ENCODE measurements at regions not wholly inside any gene's neighbourhood (a gene's known extent, or its start where the extent isn't known, plus 50 kb on each side); places are given as distances from the start of the nearest gene placed in this dataset.
"Not testable (repeated sequence)": the region's sequence is repeated elsewhere in the genome, so short reads cannot be mapped to it uniquely, and the experiment has no call there.

DNA sequence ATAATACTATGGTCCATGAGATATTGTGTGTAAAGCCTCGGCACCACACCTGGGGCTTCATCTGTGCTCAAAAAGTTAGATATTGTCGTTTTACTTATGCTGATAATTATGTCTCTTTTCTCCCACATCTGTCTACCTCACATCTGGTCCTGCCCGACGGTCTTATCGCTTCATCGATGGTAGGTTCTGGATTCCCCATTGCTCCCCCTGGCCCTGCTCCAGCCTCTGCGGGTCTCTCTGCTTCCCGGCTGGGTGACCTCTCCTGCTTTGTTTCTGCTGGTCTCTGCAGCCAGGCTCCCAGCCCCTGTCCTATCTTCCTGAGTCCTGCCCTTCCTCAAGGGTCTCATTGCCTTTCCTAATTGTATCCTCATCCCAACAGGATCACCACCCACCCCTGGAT is 294.2 kb downstream of the NDUFA10 start:
- Mint-ChIP-seq H3K27ac (no peak overlapping the region), H3K4me1 (no peaks in the 10 kb centered on the region), H3K9me3 (no peaks in the 10 kb centered on the region), H3K36me3 (no peaks in the 10 kb centered on the region), H3K27me3 (ENCODE audit: low read depth in 2 of 2) (peaks cover 5 to 6% of the 10 kb centered on the region in 2 donors), H3K4me3 (no peak overlapping the region)
- intact Hi-C loops (cut with micrococcal nuclease): no loop called here
- ATAC-seq (no peak), DNase-seq (no peak)
- TF ChIP-seq, protein P1, sequence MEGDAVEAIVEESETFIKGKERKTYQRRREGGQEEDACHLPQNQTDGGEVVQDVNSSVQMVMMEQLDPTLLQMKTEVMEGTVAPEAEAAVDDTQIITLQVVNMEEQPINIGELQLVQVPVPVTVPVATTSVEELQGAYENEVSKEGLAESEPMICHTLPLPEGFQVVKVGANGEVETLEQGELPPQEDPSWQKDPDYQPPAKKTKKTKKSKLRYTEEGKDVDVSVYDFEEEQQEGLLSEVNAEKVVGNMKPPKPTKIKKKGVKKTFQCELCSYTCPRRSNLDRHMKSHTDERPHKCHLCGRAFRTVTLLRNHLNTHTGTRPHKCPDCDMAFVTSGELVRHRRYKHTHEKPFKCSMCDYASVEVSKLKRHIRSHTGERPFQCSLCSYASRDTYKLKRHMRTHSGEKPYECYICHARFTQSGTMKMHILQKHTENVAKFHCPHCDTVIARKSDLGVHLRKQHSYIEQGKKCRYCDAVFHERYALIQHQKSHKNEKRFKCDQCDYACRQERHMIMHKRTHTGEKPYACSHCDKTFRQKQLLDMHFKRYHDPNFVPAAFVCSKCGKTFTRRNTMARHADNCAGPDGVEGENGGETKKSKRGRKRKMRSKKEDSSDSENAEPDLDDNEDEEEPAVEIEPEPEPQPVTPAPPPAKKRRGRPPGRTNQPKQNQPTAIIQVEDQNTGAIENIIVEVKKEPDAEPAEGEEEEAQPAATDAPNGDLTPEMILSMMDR (IDR thresholded peaks at IDR 0.05): no peak
- Histone ChIP-seq H3K27me3 (ENCODE audit: control insufficient read depth, insufficient read depth, low read length) (no peaks in the 10 kb centered on the region), H3K9me3 (ENCODE audit: control insufficient read depth, insufficient read depth, low read length) (no peaks in the 10 kb centered on the region), H3K4me3 (ENCODE audit: low read length) (no peak overlapping the region), H3K4me1 (ENCODE audit: control insufficient read depth, insufficient read depth, low read length) (no peaks in the 10 kb centered on the region), H3K27ac (ENCODE audit: low read length) (no peak overlapping the region), H3K36me3 (ENCODE audit: control insufficient read depth, insufficient read depth, low read length) (no peaks in the 10 kb centered on the region)
- 94% methylated on average over 8 of the region's 8 CpGs for WGBS (ENCODE audit: insufficient coverage)

DNA sequence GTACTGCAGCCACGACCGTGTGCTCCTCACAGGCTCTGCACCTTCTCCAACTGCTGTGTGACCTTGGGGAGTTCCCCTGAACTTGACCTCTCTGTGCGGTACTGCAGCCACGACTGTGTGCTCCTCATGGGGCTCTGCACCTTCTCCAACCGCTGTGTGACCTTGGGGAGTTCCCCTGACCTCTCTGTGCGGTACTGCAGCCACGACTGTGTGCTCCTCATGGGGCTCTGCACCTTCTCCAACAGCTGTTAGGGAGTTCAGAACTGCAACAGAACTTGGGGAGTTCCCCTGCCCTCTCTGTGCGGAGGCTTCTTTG is 294.6 kb downstream of the NDUFA10 start:
- intact Hi-C loops (cut with micrococcal nuclease); H3K9me3 Mint-ChIP-seq; H3K9me3 ChIP-seq (ENCODE audit: control insufficient read depth, insufficient read depth, low read length); H3K36me3 ChIP-seq (ENCODE audit: control insufficient read depth, insufficient read depth, low read length); H3K27ac ChIP-seq (ENCODE audit: low read length); H3K27me3 ChIP-seq (ENCODE audit: control insufficient read depth, insufficient read depth, low read length); H3K4me1 Mint-ChIP-seq; H3K27ac Mint-ChIP-seq; H3K4me3 ChIP-seq (ENCODE audit: low read length); H3K4me1 ChIP-seq (ENCODE audit: control insufficient read depth, insufficient read depth, low read length); H3K4me3 Mint-ChIP-seq; H3K27me3 Mint-ChIP-seq (ENCODE audit: low read depth in 2 of 2); H3K36me3 Mint-ChIP-seq: not testable (repeated sequence)
- peak in 1 of 2 donors; percentile 39 for DNase-seq
- peak in 1 of 3 donors; percentile 33 for ATAC-seq
- 64% methylated on average over 8 of the region's 8 CpGs for WGBS (ENCODE audit: insufficient coverage)

DNA sequence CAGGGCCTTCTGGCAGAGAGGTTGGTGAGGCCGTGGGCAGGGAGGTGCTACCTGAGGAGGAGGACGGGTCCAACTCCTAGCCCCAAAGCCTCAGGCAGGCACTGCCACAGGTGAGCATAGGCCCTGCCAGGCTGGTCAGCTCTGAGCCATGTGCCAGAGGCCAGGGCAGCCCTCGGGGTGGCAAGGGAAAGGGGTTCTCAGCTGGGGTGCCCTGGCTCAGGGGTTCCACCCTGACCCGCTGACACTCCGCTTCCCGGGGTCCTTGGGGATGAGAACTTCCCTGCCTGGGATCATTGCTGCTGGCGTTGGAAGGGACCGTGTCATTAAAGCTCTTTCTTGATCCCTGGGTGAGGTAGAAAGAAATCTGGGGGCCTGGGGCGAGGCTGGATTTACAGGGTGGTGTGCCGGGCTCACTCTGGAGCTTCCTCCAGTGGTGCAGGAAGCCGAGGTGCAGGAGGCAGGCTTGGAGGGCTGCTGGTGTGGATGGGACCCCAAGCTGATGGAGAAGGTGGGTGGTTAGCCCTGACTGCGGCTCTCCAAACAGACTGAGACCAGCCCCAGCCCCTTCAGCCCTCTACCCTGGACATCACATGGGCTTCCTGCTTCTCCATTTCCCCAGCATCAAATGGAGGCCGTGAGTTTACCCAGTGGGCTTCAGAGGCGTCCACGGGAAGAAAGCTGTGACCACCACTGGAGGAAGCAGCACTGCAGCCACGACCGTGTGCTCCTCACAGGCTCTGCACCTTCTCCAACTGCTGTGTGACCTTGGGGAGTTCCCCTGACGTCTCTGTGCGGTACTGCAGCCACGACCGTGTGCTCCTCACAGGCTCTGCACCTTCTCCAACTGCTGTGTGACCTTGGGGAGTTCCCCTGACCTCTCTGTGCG is 295.2 kb downstream of the NDUFA10 start:
- Mint-ChIP-seq H3K27ac (no peak overlapping the region), H3K4me3 (no peak overlapping the region), H3K27me3 (ENCODE audit: low read depth in 2 of 2) (peaks cover 5 to 6% of the 10 kb centered on the region in 2 donors), H3K9me3 (no peaks in the 10 kb centered on the region), H3K36me3 (no peaks in the 10 kb centered on the region), H3K4me1 (no peaks in the 10 kb centered on the region)
- Histone ChIP-seq H3K36me3 (ENCODE audit: control insufficient read depth, insufficient read depth, low read length) (no peaks in the 10 kb centered on the region), H3K27me3 (ENCODE audit: control insufficient read depth, insufficient read depth, low read length) (no peaks in the 10 kb centered on the region), H3K9me3 (ENCODE audit: control insufficient read depth, insufficient read depth, low read length) (no peaks in the 10 kb centered on the region), H3K27ac (ENCODE audit: low read length) (no peak overlapping the region), H3K4me3 (ENCODE audit: low read length) (no peak overlapping the region), H3K4me1 (ENCODE audit: control insufficient read depth, insufficient read depth, low read length) (no peaks in the 10 kb centered on the region)
- TF ChIP-seq, protein P1 (IDR thresholded peaks at IDR 0.05): no peak
- ATAC-seq: peak in 1 of 3 donors; percentile 10
- DNase-seq: peak in 1 of 2 donors; percentile 45
- intact Hi-C loops (cut with micrococcal nuclease): no loop called here
- 76% methylated on average over 22 of the region's 22 CpGs for WGBS (ENCODE audit: insufficient coverage)

DNA sequence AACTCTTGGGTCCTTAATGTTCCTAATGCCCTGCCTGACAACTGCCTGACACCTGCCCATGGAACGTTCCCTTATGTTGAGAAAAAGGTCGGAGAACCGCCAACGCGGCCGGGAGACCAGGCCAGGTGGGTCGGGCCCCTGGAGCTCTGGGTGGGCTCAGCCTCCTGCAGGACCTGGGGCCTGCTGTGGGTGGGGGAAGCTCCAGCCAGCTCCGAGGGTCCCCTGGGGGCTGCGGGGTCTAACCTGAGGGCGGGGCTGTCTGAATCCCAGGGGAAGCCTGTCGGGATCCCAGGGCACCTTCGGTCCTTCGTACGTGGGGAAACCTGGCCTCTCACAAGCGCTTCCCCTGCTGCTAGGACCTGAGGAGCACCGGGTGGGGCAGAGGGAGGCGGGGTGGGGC is 296.0 kb downstream of the NDUFA10 start:
- no peaks in the 10 kb centered on the region for H3K9me3 Mint-ChIP-seq
- WGBS (ENCODE audit: insufficient coverage): 94% methylated on average over 17 of the region's 17 CpGs
- intact Hi-C loops (cut with micrococcal nuclease): no loop called here
- Histone ChIP-seq H3K9me3 (ENCODE audit: control insufficient read depth, insufficient read depth, low read length) (no peaks in the 10 kb centered on the region), H3K4me1 (ENCODE audit: control insufficient read depth, insufficient read depth, low read length) (no peaks in the 10 kb centered on the region), H3K4me3 (ENCODE audit: low read length) (no peak overlapping the region), H3K27ac (ENCODE audit: low read length) (no peak overlapping the region), H3K36me3 (ENCODE audit: control insufficient read depth, insufficient read depth, low read length) (no peaks in the 10 kb centered on the region), H3K27me3 (ENCODE audit: control insufficient read depth, insufficient read depth, low read length) (no peaks in the 10 kb centered on the region)
- no peak overlapping the region for H3K4me3 Mint-ChIP-seq
- ATAC-seq (no peak), DNase-seq (no peak)
- no peaks in the 10 kb centered on the region for H3K36me3 Mint-ChIP-seq
- H3K27me3 Mint-ChIP-seq (ENCODE audit: low read depth in 2 of 2): peaks cover 5 to 6% of the 10 kb centered on the region in 2 donors
- no peak overlapping the region for H3K27ac Mint-ChIP-seq
- TF ChIP-seq, protein P1 (IDR thresholded peaks at IDR 0.05): no peak
- H3K4me1 Mint-ChIP-seq: no peaks in the 10 kb centered on the region
